Coronary artery (tissue), 2 donors: ENCODE measurements at regions not wholly inside any gene's neighbourhood (a gene's known extent, or its start where the extent isn't known, plus 50 kb on each side); places are given as distances from the start of the nearest gene placed in this dataset.

Source experiments
- DNase-seq: peaks from one replicate; pipeline ENCODE4 v3.0.0-alpha.2; 2017; ENCODE audit warnings: low spot score
- H3K27ac ChIP-seq, 2 donors: fragments of 200-600 bp; sonication (generic); one replicate each; pipeline ENCODE4 v1.5.1; 2016 to 2019
- H3K4me3 ChIP-seq: fragments of 200-600 bp; sonication (generic); 2 replicates; pipeline ENCODE4 v1.5.1; 2016; ENCODE audit warnings: mild to moderate bottlenecking, moderate library complexity
- TF ChIP-seq, protein P1 (sequence below): fragments of 200-600 bp; sonication (generic); IDR thresholded peaks from one replicate; pipeline ENCODE4 v1.5.1; 2019; ENCODE audit warnings: antibody characterized with exemption

DNA sequence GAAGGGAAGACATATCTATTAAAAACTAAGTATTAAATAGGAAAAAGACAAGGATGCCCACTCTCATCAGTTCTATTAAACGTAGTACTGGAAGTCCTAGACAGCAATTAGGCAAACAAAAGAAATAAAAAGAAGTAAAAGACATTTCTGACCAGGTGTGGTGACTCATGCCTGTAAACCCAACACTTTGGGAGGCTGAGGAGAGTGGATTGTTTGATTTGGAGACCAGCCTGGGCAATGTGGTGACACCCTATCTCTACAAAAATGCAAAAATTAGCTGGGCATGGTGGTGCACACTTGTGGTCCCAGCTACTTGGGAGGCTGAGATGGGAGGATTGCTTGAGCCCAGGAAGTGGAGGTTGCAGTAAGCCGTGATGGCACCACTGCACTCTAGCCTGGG lies 1071.8 kb downstream of the FAT4 start:
- DNase-seq = no peak
- TF ChIP-seq, protein P1, sequence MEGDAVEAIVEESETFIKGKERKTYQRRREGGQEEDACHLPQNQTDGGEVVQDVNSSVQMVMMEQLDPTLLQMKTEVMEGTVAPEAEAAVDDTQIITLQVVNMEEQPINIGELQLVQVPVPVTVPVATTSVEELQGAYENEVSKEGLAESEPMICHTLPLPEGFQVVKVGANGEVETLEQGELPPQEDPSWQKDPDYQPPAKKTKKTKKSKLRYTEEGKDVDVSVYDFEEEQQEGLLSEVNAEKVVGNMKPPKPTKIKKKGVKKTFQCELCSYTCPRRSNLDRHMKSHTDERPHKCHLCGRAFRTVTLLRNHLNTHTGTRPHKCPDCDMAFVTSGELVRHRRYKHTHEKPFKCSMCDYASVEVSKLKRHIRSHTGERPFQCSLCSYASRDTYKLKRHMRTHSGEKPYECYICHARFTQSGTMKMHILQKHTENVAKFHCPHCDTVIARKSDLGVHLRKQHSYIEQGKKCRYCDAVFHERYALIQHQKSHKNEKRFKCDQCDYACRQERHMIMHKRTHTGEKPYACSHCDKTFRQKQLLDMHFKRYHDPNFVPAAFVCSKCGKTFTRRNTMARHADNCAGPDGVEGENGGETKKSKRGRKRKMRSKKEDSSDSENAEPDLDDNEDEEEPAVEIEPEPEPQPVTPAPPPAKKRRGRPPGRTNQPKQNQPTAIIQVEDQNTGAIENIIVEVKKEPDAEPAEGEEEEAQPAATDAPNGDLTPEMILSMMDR = no peak
- H3K27ac ChIP-seq = no peak overlapping the region
- no peak overlapping the region for H3K4me3 ChIP-seq

DNA sequence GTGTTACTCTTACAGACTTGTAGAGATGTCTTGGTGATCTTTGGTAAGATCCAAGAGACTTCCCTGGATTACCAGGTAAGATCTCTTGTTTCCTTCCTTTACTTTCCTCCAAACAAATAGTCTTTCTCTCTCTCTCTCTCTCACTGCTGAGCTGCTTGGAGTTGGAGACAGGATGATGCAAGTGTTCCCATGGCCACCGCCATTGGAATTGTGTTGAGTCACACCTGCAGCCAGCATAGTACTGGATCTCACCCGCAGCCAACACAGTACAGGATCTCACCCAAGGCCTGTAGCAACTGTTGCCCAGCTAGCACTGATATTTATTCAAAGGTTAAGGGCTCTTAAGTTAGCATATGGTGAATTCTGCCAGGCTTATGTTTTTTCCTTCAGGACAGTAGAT lies 1080.9 kb downstream of the FAT4 start:
- DNase-seq = no peak
- Histone ChIP-seq H3K27ac (no peak overlapping the region), H3K4me3 (no peak overlapping the region)
- TF ChIP-seq, protein P1 = no peak

DNA sequence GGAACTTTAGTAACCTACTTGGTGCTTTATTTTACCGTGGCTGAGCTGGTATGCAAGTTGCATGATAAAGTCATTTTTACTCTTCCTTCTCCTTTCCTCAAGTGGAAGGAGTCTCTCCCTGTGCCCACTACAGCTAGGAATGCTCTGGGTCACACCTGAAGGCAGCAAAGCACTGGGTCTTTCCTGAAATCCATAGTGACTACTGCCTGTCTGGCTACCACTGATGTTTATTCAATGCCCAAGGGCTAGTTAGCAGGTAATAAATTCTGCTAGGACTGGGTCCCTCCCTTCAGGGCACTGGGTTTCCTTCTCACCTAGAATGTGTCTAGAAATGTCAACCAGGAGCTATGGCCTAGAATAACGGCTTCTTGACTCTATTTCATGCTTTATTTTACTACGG lies 1081.4 kb downstream of the FAT4 start:
- TF ChIP-seq, protein P1 = no peak
- no peak overlapping the region for H3K27ac ChIP-seq
- no peak overlapping the region for H3K4me3 ChIP-seq
- DNase-seq = no peak

DNA sequence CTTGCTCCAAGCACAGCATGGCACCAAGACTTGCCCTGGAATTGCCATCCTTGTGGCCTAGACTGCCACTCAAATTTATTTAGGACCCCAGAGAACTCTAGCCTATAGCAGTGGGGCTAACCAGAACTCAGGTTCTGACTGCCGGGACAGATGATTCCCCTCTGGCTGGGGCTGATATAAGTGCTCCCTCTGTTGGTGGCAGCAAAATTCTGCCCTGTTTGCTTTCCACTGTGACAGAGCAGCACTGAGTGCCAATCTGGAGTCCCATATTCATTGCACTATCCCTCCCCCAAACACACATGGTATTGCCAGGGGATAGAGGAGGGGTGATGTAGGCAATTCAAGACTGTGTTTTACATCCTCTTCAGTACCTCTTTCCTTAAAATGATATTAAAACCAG lies 1081.9 kb downstream of the FAT4 start:
- Histone ChIP-seq H3K4me3 (no peak overlapping the region), H3K27ac (no peak overlapping the region)
- no peak for DNase-seq
- TF ChIP-seq, protein P1 = no peak

DNA sequence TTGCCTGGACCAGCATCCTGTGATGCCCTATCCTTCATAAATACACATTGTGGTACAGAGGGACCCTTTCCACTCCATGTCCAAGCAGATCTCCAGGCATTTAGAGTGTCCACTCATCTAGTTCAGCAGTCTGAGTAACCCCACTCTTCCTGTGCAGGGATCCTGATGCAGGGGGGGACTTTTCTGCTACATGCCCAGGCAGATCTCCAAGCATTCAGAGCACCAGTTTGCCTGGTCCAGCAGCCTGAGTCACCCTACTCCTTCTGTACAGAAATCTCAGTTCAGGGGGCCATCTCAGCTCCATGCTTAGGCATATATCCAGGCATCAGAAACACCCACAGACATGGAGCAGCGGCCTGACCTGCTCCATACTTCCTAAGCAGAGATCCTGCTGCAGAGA lies 1089.8 kb downstream of the FAT4 start:
- Histone ChIP-seq H3K27ac (no peak overlapping the region), H3K4me3 (no peak overlapping the region)
- no peak for DNase-seq
- TF ChIP-seq, protein P1 = no peak

DNA sequence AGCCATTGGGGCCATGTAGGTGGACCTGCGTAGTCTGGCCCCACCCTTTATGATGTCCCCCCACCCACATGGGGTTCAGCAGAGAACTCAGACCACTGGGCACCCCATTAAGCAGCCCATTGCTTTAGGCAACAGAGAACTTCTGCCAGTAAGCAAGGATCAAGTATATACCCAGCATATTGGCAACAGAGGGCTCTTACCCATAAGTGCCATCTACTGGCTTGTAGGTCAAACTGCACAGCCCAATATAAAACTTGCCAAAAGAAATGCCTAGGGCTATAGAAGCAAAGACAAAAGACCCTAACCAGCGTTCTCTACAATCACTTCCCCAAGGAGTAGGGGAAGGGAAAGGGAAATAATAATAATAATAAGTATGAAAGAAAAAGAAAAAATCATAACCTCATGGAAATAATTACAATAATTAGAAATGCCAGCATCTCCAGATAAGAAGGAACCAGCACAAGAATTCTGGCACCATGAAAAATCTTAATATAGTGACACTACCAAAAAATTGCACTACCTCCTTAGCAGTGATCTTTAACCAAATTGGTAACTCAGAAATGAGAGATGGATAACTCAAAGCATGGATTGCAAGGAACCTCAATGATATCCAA lies 1090.7 kb downstream of the FAT4 start:
- TF ChIP-seq, protein P1 = no peak
- H3K4me3 ChIP-seq = no peak overlapping the region
- H3K27ac ChIP-seq = no peak overlapping the region
- DNase-seq = no peak

DNA sequence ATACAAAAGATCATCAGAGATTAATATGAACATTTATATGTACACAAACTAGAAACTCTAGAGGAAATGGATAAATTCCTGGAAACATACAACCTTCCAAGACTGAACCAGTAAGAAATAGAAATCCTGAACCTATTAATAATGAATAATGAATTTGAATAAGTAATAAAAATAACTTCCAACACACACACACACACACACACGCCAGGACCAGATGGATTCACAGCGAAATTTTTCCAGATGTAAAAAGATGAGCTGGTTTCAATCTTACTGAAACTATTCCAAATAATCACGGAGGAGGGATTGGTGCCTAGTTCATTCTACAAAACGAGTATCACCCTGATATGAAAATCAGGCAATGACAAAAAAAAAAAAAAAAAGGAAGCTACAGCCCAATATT lies 1095.0 kb downstream of the FAT4 start:
- no peak overlapping the region for H3K4me3 ChIP-seq
- no peak for DNase-seq
- TF ChIP-seq, protein P1 = no peak
- no peak overlapping the region for H3K27ac ChIP-seq
